Stimulated activated naive CD8-positive, alpha-beta T cell treated with anti-CD3 and anti-CD28 coated beads, Interleukin-15, amount 100 ng/mL, for 72 hours (primary cell): ENCODE measurements at regions not wholly inside any gene's neighbourhood (a gene's known extent, or its start where the extent isn't known, plus 50 kb on each side); places are given as distances from the start of the nearest gene placed in this dataset.
"Not testable (repeated sequence)": the region's sequence is repeated elsewhere in the genome, so short reads cannot be mapped to it uniquely, and the experiment has no call there.

Source experiments
- ATAC-seq: fragments of 150-1000 bp; cut with Tn5 transposase; 2 replicates; pipeline ENCODE4 v1.10.0; 2021; ENCODE audit warnings: mild to moderate bottlenecking, moderate library complexity
- DNase-seq, 2 donors: peaks; one replicate each; pipeline ENCODE4 v3.0.0; 2021 to 2022
- H3K27ac Mint-ChIP-seq, 2 donors: one replicate each; pipeline ENCODE4 v1.8.0; 2022; ENCODE audit warnings: mild to moderate bottlenecking in 2 of 2, mixed read lengths in 2 of 2, moderate library complexity in 2 of 2
- H3K27me3 Mint-ChIP-seq: one replicate; pipeline ENCODE4 v1.8.0; 2022; ENCODE audit warnings: mixed read lengths
- H3K4me1 Mint-ChIP-seq: one replicate; pipeline ENCODE4 v1.8.0; 2022; ENCODE audit warnings: mild to moderate bottlenecking, mixed read lengths
- H3K4me3 Mint-ChIP-seq, 2 donors: one replicate each; pipeline ENCODE4 v1.8.0; 2022; ENCODE audit warnings: mild to moderate bottlenecking in 2 of 2, mixed read lengths in 2 of 2, moderate library complexity in 1 of 2
- H3K9me3 Mint-ChIP-seq, 2 donors: one replicate each; pipeline ENCODE4 v1.8.0; 2022; ENCODE audit warnings: mixed read lengths in 2 of 2

GRCh38 chrX:42832764-42833549, 55.0 kb upstream of the PPP1R2C start:
- H3K27me3 Mint-ChIP-seq = no peaks in the 10 kb centered on the region
- no peak for ATAC-seq
- no peaks in the 10 kb centered on the region for H3K9me3 Mint-ChIP-seq
- no peak overlapping the region for H3K4me3 Mint-ChIP-seq
- DNase-seq = no peak
- peaks cover 4% of the 10 kb centered on the region for H3K4me1 Mint-ChIP-seq
- H3K27ac Mint-ChIP-seq = no peak overlapping the region

GRCh38 chrX:42833550-42833940, 55.6 kb upstream of the PPP1R2C start:
- H3K27me3 Mint-ChIP-seq, ATAC-seq, H3K9me3 Mint-ChIP-seq, H3K27ac Mint-ChIP-seq, H3K4me3 Mint-ChIP-seq, DNase-seq, H3K4me1 Mint-ChIP-seq: not testable (repeated sequence)

- Mint-ChIP-seq H3K9me3 (no peaks in the 10 kb centered on the region), H3K4me1 (peaks cover 4% of the 10 kb centered on the region), H3K27ac (no peak overlapping the region), H3K4me3 (no peak overlapping the region), H3K27me3 (no peaks in the 10 kb centered on the region)
- ATAC-seq (no peak), DNase-seq (no peak)
Observed at GRCh38 chrX:42837101-42837726, 59.3 kb upstream of the PPP1R2C start.

GRCh38 chrX:42837747-42838146, 59.8 kb upstream of the PPP1R2C start:
- no peak overlapping the region for H3K27ac Mint-ChIP-seq
- no peak overlapping the region for H3K4me3 Mint-ChIP-seq
- ATAC-seq = peak; percentile 83

GRCh38 chrX:42839632-42840031, 61.7 kb upstream of the PPP1R2C start:
- ATAC-seq (no peak), DNase-seq (no peak)
- no peaks in the 10 kb centered on the region for H3K27me3 Mint-ChIP-seq
- H3K4me3 Mint-ChIP-seq = no peak overlapping the region
- peaks cover 4% of the 10 kb centered on the region for H3K4me1 Mint-ChIP-seq
- no peak overlapping the region for H3K27ac Mint-ChIP-seq
- no peaks in the 10 kb centered on the region for H3K9me3 Mint-ChIP-seq

More at GRCh38 chrX:42837747-42838146, 59.8 kb upstream of the PPP1R2C start:
- H3K27me3 Mint-ChIP-seq = no peaks in the 10 kb centered on the region
- peaks cover 4% of the 10 kb centered on the region for H3K4me1 Mint-ChIP-seq
- DNase-seq = no peak
- no peaks in the 10 kb centered on the region for H3K9me3 Mint-ChIP-seq

- no peak for ATAC-seq
- Mint-ChIP-seq H3K27ac (no peak overlapping the region), H3K4me1 (no peaks in the 10 kb centered on the region), H3K9me3 (peaks cover 10 to 14% of the 10 kb centered on the region in 2 donors), H3K27me3 (no peaks in the 10 kb centered on the region), H3K4me3 (no peak overlapping the region)
- no peak for DNase-seq
Observed at GRCh38 chrX:42846741-42847140, 68.8 kb upstream of the PPP1R2C start.

- H3K27me3 Mint-ChIP-seq = no peaks in the 10 kb centered on the region
- no peaks in the 10 kb centered on the region for H3K4me1 Mint-ChIP-seq
- ATAC-seq (no peak), DNase-seq (no peak)
- peaks cover 0 to 11% of the 10 kb centered on the region in 2 donors for H3K9me3 Mint-ChIP-seq
- H3K4me3 Mint-ChIP-seq = no peak overlapping the region
- H3K27ac Mint-ChIP-seq = no peak overlapping the region
Observed at GRCh38 chrX:42855259-42855658, 77.3 kb upstream of the PPP1R2C start.

- Mint-ChIP-seq H3K4me3 (no peak overlapping the region), H3K9me3 (peaks cover 0 to 11% of the 10 kb centered on the region in 2 donors), H3K27ac (no peak overlapping the region), H3K4me1 (no peaks in the 10 kb centered on the region), H3K27me3 (no peaks in the 10 kb centered on the region)
- ATAC-seq = no peak
- DNase-seq = no peak
Observed at GRCh38 chrX:42857766-42858165, 79.8 kb upstream of the PPP1R2C start.

- Mint-ChIP-seq H3K9me3 (peaks cover 4 to 8% of the 10 kb centered on the region in 2 donors), H3K4me1 (peaks cover 24% of the 10 kb centered on the region), H3K4me3 (peak overlapping the region in 1 of 2 donors; percentile 18), H3K27me3 (no peaks in the 10 kb centered on the region), H3K27ac (no peak overlapping the region)
- ATAC-seq = no peak
- no peak for DNase-seq
Observed at GRCh38 chrX:42869011-42869410, 91.0 kb upstream of the PPP1R2C start.

- DNase-seq = peak; percentile 6 to 28
- H3K27me3 Mint-ChIP-seq = no peaks in the 10 kb centered on the region
- H3K9me3 Mint-ChIP-seq = peaks cover 4 to 7% of the 10 kb centered on the region in 2 donors
- ATAC-seq = peak; percentile 90
- no peak overlapping the region for H3K4me3 Mint-ChIP-seq
- H3K4me1 Mint-ChIP-seq = peaks cover 24% of the 10 kb centered on the region
- peak overlapping the region; percentile 76 to 81 for H3K27ac Mint-ChIP-seq
Observed at GRCh38 chrX:42869659-42870476, 91.9 kb upstream of the PPP1R2C start.

GRCh38 chrX:42886519-42886918, 108.6 kb upstream of the PPP1R2C start:
- Mint-ChIP-seq H3K4me3 (no peak overlapping the region), H3K27ac (no peak overlapping the region), H3K27me3 (no peaks in the 10 kb centered on the region), H3K4me1 (no peaks in the 10 kb centered on the region), H3K9me3 (peaks cover 8 to 12% of the 10 kb centered on the region in 2 donors)
- DNase-seq = no peak
- no peak for ATAC-seq

GRCh38 chrX:42900947-42901346, 123.0 kb upstream of the PPP1R2C start:
- Mint-ChIP-seq H3K4me1 (peaks cover 9% of the 10 kb centered on the region), H3K27me3 (no peaks in the 10 kb centered on the region), H3K4me3 (no peak overlapping the region), H3K9me3 (no peaks in the 10 kb centered on the region), H3K27ac (no peak overlapping the region)
- DNase-seq = no peak
- no peak for ATAC-seq

- Mint-ChIP-seq H3K4me1 (peaks cover 9% of the 10 kb centered on the region), H3K9me3 (no peaks in the 10 kb centered on the region), H3K27me3 (no peaks in the 10 kb centered on the region), H3K4me3 (no peak overlapping the region), H3K27ac (no peak overlapping the region)
- DNase-seq (no peak), ATAC-seq (no peak)
Observed at GRCh38 chrX:42902513-42902912, 124.5 kb upstream of the PPP1R2C start.

GRCh38 chrX:42920752-42921151, 142.8 kb upstream of the PPP1R2C start:
- Mint-ChIP-seq H3K27ac (no peak overlapping the region), H3K4me1 (no peaks in the 10 kb centered on the region), H3K27me3 (no peaks in the 10 kb centered on the region), H3K4me3 (no peak overlapping the region), H3K9me3 (peaks cover 8 to 31% of the 10 kb centered on the region in 2 donors)
- DNase-seq (no peak), ATAC-seq (no peak)

- H3K9me3 Mint-ChIP-seq = peaks cover 0 to 5% of the 10 kb centered on the region in 2 donors
- ATAC-seq (no peak), DNase-seq (no peak)
- no peaks in the 10 kb centered on the region for H3K27me3 Mint-ChIP-seq
- no peak overlapping the region for H3K4me3 Mint-ChIP-seq
- no peak overlapping the region for H3K27ac Mint-ChIP-seq
- H3K4me1 Mint-ChIP-seq = peaks cover 24% of the 10 kb centered on the region
Observed at GRCh38 chrX:42930071-42930470, 152.1 kb upstream of the PPP1R2C start.

GRCh38 chrX:42930951-42931350, 153.0 kb upstream of the PPP1R2C start:
- H3K4me3 Mint-ChIP-seq = no peak overlapping the region
- no peaks in the 10 kb centered on the region for H3K27me3 Mint-ChIP-seq
- DNase-seq = no peak
- ATAC-seq = no peak
- no peak overlapping the region for H3K27ac Mint-ChIP-seq
- H3K9me3 Mint-ChIP-seq = peaks cover 0 to 5% of the 10 kb centered on the region in 2 donors
- peaks cover 24% of the 10 kb centered on the region for H3K4me1 Mint-ChIP-seq
